22Rv1 (cell line): ENCODE measurements at regions not wholly inside any gene's neighbourhood (a gene's known extent, or its start where the extent isn't known, plus 50 kb on each side); places are given as distances from the start of the nearest gene placed in this dataset.

Experiments
- H3K27ac ChIP-seq: fragments of 450-650 bp; 2 replicates; pipeline ENCODE4 v1.5.1; 2017
- CTCF ChIP-seq: fragments of 450-650 bp; IDR thresholded peaks from 2 replicates; pipeline ENCODE4 v1.5.1; 2017; ENCODE audit warnings: mild to moderate bottlenecking
- ZFX ChIP-seq: fragments of 450-650 bp; IDR thresholded peaks from 2 replicates; pipeline ENCODE4 v1.6.1; 2017; ENCODE audit warnings: antibody characterized with exemption, borderline replicate concordance

- H3K27ac ChIP-seq: no peak overlapping the region
- TF ChIP-seq CTCF (no peak), ZFX (no peak)
These were observed 170.5 kb upstream of the PPP1R26 start for GRCh38 chr9:135308821-135309762.

GRCh38 chr9:135309763-135310125, 169.8 kb upstream of the PPP1R26 start:
- TF ChIP-seq ZFX (no peak), CTCF (no peak)
- H3K27ac ChIP-seq: no peak overlapping the region

GRCh38 chr9:135310134-135310533, 169.4 kb upstream of the PPP1R26 start:
- no peak overlapping the region for H3K27ac ChIP-seq
- TF ChIP-seq ZFX (no peak), CTCF (no peak)

GRCh38 chr9:135315572-135315971, 164.0 kb upstream of the PPP1R26 start:
- H3K27ac ChIP-seq: no peak overlapping the region
- TF ChIP-seq ZFX (no peak), CTCF (no peak)

GRCh38 chr9:135320331-135320730, 159.3 kb upstream of the PPP1R26 start:
- no peak overlapping the region for H3K27ac ChIP-seq

GRCh38 chr9:135320943-135321342, 158.6 kb upstream of the PPP1R26 start:
- TF ChIP-seq ZFX (no peak), CTCF (no peak)
- H3K27ac ChIP-seq: no peak overlapping the region

More at GRCh38 chr9:135320331-135320730, 159.3 kb upstream of the PPP1R26 start:
- TF ChIP-seq CTCF (no peak), ZFX (no peak)

- no peak overlapping the region for H3K27ac ChIP-seq
- TF ChIP-seq CTCF: no peak
- no peak for TF ChIP-seq ZFX
These were observed 158.0 kb upstream of the PPP1R26 start for GRCh38 chr9:135321580-135321979.
